ENCODE measurements at regions not wholly inside any gene's neighbourhood (a gene's known extent, or its start where the extent isn't known, plus 50 kb on each side); places are given as distances from the start of the nearest gene placed in this dataset.

GRCh38 chr4:184897895-184898294 is 72.1 kb upstream of the ACSL1 start (continued):
- TF ChIP-seq TEAD4 (IDR thresholded peaks at IDR 0.05; ENCODE audit: borderline replicate concordance, insufficient read depth) (no peak), FOSL2 (IDR thresholded peaks at IDR 0.05; ENCODE audit: borderline replicate concordance, low read depth) (no peak)

- no peaks in the 10 kb centered on the region for H3K9me3 ChIP-seq
- no peaks in the 10 kb centered on the region for H3K27me3 ChIP-seq (ENCODE audit: insufficient read depth)
- H3K79me2 ChIP-seq (ENCODE audit: insufficient read depth): no peaks in the 10 kb centered on the region
- no peaks in the 10 kb centered on the region for H3K9me2 ChIP-seq
- H3K4me3 ChIP-seq (ENCODE audit: low read depth in 2 of 2, low read length in 1 of 2): no peak overlapping the region
- H3K4me1 ChIP-seq (ENCODE audit: control insufficient read depth in 1 of 2, insufficient read depth in 2 of 2, low read depth in 1 of 2, low read length in 1 of 2): peaks cover 0 to 5% of the 10 kb centered on the region in 2 experiments; a peak in 1 of 4 replicates
- TF ChIP-seq TEAD4 (IDR thresholded peaks at IDR 0.05; ENCODE audit: borderline replicate concordance, insufficient read depth) (no peak), RCOR1 (IDR thresholded peaks at IDR 0.05; ENCODE audit: low read length) (no peak), CHD2 (IDR thresholded peaks at IDR 0.05; ENCODE audit: low read length, partially characterized antibody) (no peak), NRF1 (IDR thresholded peaks at IDR 0.05; ENCODE audit: low read depth, low read length) (no peak), FOXM1 (IDR thresholded peaks at IDR 0.05; ENCODE audit: low read depth) (no peak), ZBTB33 (IDR thresholded peaks at IDR 0.05; ENCODE audit: borderline replicate concordance, low read depth) (no peak), MEF2A (IDR thresholded peaks at IDR 0.05; ENCODE audit: borderline replicate concordance, low read depth) (no peak), PBX3 (IDR thresholded peaks at IDR 0.05) (no peak), IRF3 (IDR thresholded peaks at IDR 0.05; ENCODE audit: low read depth, low read length) (no peak), GATA2 (CRISPR knock-in tag; IDR thresholded peaks at IDR 0.05) (no peak), REST (IDR thresholded peaks at IDR 0.05; ENCODE audit: low read depth, low read length) (no peak), NFIC (IDR thresholded peaks at IDR 0.05; ENCODE audit: borderline replicate concordance) (no peak), JUND (IDR thresholded peaks at IDR 0.05) (no peak), USF2 (IDR thresholded peaks at IDR 0.05; ENCODE audit: borderline replicate concordance, low read depth, low read length) (no peak), MXI1 (IDR thresholded peaks at IDR 0.05; ENCODE audit: low read depth, low read length) (no peak), ELF1 (IDR thresholded peaks at IDR 0.05) (no peak), GABPA (IDR thresholded peaks at IDR 0.05; ENCODE audit: low read depth) (no peak)
- CTCF ChIA-PET: interaction anchor here (2.0 kb wide), 1 partner anchor 19 kb away, joined by 5 read pairs; no protein-coding TSS in a partner anchor
- 48% methylated on average over 5 of the region's 5 CpGs for WGBS (ENCODE audit: low lambda C conversion rate)
- H3K9ac ChIP-seq: no peak overlapping the region
- no peaks in the 10 kb centered on the region for H3F3A ChIP-seq (replicated peaks; ENCODE audit: insufficient read depth)
- H3K36me3 ChIP-seq (replicated peaks in 1 of 2; ENCODE audit: control insufficient read depth in 1 of 2, insufficient read depth in 2 of 2, low read length in 1 of 2): no peaks in the 10 kb centered on the region
- H3K4me2 ChIP-seq: no peak overlapping the region
- POLR2A ChIA-PET: no interaction called here
- DNase-seq: no peak
- no peak overlapping the region for H3K27ac ChIP-seq (ENCODE audit: low read depth in 2 of 2, low read length in 1 of 2)
- H4K20me1 ChIP-seq (ENCODE audit: insufficient read depth): no peaks in the 10 kb centered on the region
- H2AFZ ChIP-seq (ENCODE audit: low read depth): no peak overlapping the region
Measured at GRCh38 chr4:184898793-184899192, 73.0 kb upstream of the ACSL1 start.

Data from SK-N-SH (cell line).